Mesenchymal stem cell (in vitro differentiated cells and primary cell): ENCODE measurements at regions not wholly inside any gene's neighbourhood (a gene's known extent, or its start where the extent isn't known, plus 50 kb on each side); places are given as distances from the start of the nearest gene placed in this dataset.

ENCODE experiments used
- DNase-seq: peaks from one replicate; pipeline ENCODE4 v3.0.0-alpha.2; 2013
- H2AFZ ChIP-seq: one replicate; pipeline ENCODE4 v1.6.1; 2013; ENCODE audit warnings: low read depth, mild to moderate bottlenecking, control low read depth, inconsistent platforms, low read length, moderate library complexity
- H2AK5ac ChIP-seq: 2 replicates; pipeline ENCODE4 v1.6.1; 2013; ENCODE audit warnings: low read length, moderate library complexity, mild to moderate bottlenecking, inconsistent platforms; ENCODE audit not compliant: severe bottlenecking
- H2BK120ac ChIP-seq: one replicate; pipeline ENCODE4 v1.6.1; 2013; ENCODE audit warnings: low read depth, mild to moderate bottlenecking, inconsistent platforms, low read length, moderate library complexity
- H2BK12ac ChIP-seq, 2 experiments: one replicate each; pipeline ENCODE4 v1.6.1; 2013; ENCODE audit warnings: inconsistent platforms in 2 of 2, low read length in 2 of 2, mild to moderate bottlenecking in 2 of 2, moderate library complexity in 2 of 2, control low read depth in 1 of 2
- H2BK15ac ChIP-seq: one replicate; pipeline ENCODE4 v1.6.1; 2013; ENCODE audit warnings: mild to moderate bottlenecking, low read depth, inconsistent platforms; ENCODE audit not compliant: poor library complexity, severe bottlenecking
- H2BK5ac ChIP-seq: 2 replicates; pipeline ENCODE4 v1.6.1; 2013; ENCODE audit warnings: low read depth, mild to moderate bottlenecking, low read length, control low read depth, inconsistent platforms; ENCODE audit not compliant: poor library complexity, severe bottlenecking
- H3K14ac ChIP-seq, 2 experiments: one replicate each; pipeline ENCODE4 v1.6.1; 2013; ENCODE audit warnings: inconsistent platforms in 2 of 2, low read length in 2 of 2, control low read depth in 1 of 2, mild to moderate bottlenecking in 1 of 2, moderate library complexity in 1 of 2
- H3K18ac ChIP-seq, 2 experiments: one replicate each; pipeline ENCODE4 v1.6.1; 2013; ENCODE audit warnings: inconsistent platforms in 2 of 2, low read length in 2 of 2, control low read depth in 1 of 2, low read depth in 1 of 2, mild to moderate bottlenecking in 1 of 2
- H3K23ac ChIP-seq, 2 experiments: one replicate each; pipeline ENCODE4 v1.6.1; 2013; ENCODE audit warnings: inconsistent platforms in 2 of 2, low read length in 2 of 2, mild to moderate bottlenecking in 2 of 2, moderate library complexity in 2 of 2, control low read depth in 1 of 2
- H3K27ac ChIP-seq: 2 replicates; pipeline ENCODE4 v1.5.1; 2013; ENCODE audit warnings: mild to moderate bottlenecking, moderate library complexity, low read length, control low read depth, inconsistent platforms; ENCODE audit not compliant: poor library complexity, severe bottlenecking
- H3K27me3 ChIP-seq, 2 experiments: 2 replicates each; pipeline versions ENCODE4 v1.6.1 to v1.7.0; 2013; ENCODE audit warnings: low read length in 2 of 2, mild to moderate bottlenecking in 2 of 2, moderate library complexity in 2 of 2, control low read depth in 1 of 2, inconsistent platforms in 1 of 2; ENCODE audit not compliant: control insufficient read depth in 1 of 2, insufficient read depth in 1 of 2
- H3K36me3 ChIP-seq, 2 experiments: 2 replicates each; pipeline versions ENCODE4 v1.6.1 to v1.7.0; 2013; ENCODE audit warnings: low read length in 2 of 2, control low read depth in 1 of 2, inconsistent platforms in 1 of 2, low read depth in 1 of 2, mild to moderate bottlenecking in 1 of 2; ENCODE audit not compliant: insufficient read depth in 2 of 2, control insufficient read depth in 1 of 2
- H3K4ac ChIP-seq, 2 experiments: one replicate each; pipeline ENCODE4 v1.6.1; 2013; ENCODE audit warnings: inconsistent platforms in 2 of 2, low read length in 2 of 2, mild to moderate bottlenecking in 2 of 2, moderate library complexity in 2 of 2, control low read depth in 1 of 2, low read depth in 1 of 2
- H3K4me1 ChIP-seq: 2 replicates; pipeline ENCODE4 v1.6.1; 2013; ENCODE audit warnings: low read depth, low read length, control low read depth; ENCODE audit not compliant: control insufficient read depth, insufficient read depth
- H3K4me2 ChIP-seq: 2 replicates; pipeline ENCODE4 v1.6.1; 2013; ENCODE audit warnings: low read length, mild to moderate bottlenecking, inconsistent platforms; ENCODE audit not compliant: poor library complexity, severe bottlenecking
- H3K4me3 ChIP-seq, 2 experiments: 2 replicates each; pipeline versions ENCODE4 v1.5.1 to v1.7.0; 2013; ENCODE audit warnings: low read length in 2 of 2, mild to moderate bottlenecking in 2 of 2, control low read depth in 1 of 2, low read depth in 1 of 2; ENCODE audit not compliant: insufficient read depth in 1 of 2
- H3K79me1 ChIP-seq: replicated peaks from 2 replicates; pipeline ENCODE4 v1.6.1; 2013; ENCODE audit warnings: mild to moderate bottlenecking, control low read depth, low read length, inconsistent platforms; ENCODE audit not compliant: poor library complexity, severe bottlenecking
- H3K9ac ChIP-seq: 2 replicates; pipeline ENCODE4 v1.7.0; 2013; ENCODE audit warnings: mild to moderate bottlenecking, low read length, moderate library complexity
- H3K9me3 ChIP-seq: 2 replicates; pipeline ENCODE4 v1.7.0; 2013; ENCODE audit warnings: mild to moderate bottlenecking, low read length; ENCODE audit not compliant: control insufficient read depth
- H4K8ac ChIP-seq: one replicate; pipeline ENCODE4 v1.6.1; 2013; ENCODE audit warnings: inconsistent platforms, mild to moderate bottlenecking, low read length, moderate library complexity
- H4K91ac ChIP-seq: one replicate; pipeline ENCODE4 v1.6.1; 2013; ENCODE audit warnings: mild to moderate bottlenecking, low read length, inconsistent platforms
- WGBS: methylation state at CpG from one replicate; pipeline ENCODE4 v1.1.7; 2013; ENCODE audit warnings: mixed read lengths; 5-methylcytosine and 5-hydroxymethylcytosine counted together

DNA sequence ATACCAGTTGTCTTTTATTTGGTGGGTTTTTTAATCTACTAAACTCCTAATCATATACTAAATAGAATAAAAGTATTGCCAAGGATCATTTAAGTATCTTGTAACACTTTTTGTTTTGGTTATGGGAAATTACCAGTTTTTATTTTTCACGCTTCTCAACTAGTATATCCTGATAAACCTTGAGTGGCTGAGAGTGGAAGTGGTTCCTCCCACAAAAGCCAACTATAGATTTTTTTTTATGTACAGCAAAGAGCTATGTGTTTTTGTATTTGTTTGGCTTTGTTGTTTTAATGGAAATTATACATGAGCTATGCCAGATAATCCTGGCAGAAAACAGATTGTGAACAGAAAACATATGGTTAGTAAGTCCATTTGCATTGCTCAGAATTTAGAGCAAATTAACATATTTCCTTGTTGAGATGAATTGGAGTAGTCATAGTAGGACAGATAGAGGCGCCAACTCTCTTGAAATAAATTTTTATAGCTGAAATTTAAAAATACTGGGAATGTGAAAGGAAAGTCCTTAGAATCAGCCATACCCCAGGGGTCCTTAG, 60.9 kb upstream of the PSMA6 start:
- Histone ChIP-seq H3K9me3 (no peaks in the 10 kb centered on the region), H3K4me3 (no peak overlapping the region), H3K27ac (no peak overlapping the region), H3K4me1 (no peaks in the 10 kb centered on the region), H3K23ac (no peak overlapping the region), H3K27me3 (no peaks in the 10 kb centered on the region), H3K14ac (no peak overlapping the region), H2BK15ac (no peak overlapping the region), H4K8ac (no peak overlapping the region), H3K36me3 (no peaks in the 10 kb centered on the region), H4K91ac (no peak overlapping the region), H3K9ac (no peak overlapping the region), H2AK5ac (no peak overlapping the region), H2BK12ac (no peak overlapping the region), H3K79me1 (peaks cover 7% of the 10 kb centered on the region), H2BK5ac (no peak overlapping the region), H2AFZ (no peak overlapping the region), H3K18ac (no peak overlapping the region), H3K4ac (no peak overlapping the region), H2BK120ac (no peak overlapping the region), H3K4me2 (no peak overlapping the region)
- DNase-seq = no peak
- WGBS = 100% methylated on average over 2 of the region's 2 CpGs

DNA sequence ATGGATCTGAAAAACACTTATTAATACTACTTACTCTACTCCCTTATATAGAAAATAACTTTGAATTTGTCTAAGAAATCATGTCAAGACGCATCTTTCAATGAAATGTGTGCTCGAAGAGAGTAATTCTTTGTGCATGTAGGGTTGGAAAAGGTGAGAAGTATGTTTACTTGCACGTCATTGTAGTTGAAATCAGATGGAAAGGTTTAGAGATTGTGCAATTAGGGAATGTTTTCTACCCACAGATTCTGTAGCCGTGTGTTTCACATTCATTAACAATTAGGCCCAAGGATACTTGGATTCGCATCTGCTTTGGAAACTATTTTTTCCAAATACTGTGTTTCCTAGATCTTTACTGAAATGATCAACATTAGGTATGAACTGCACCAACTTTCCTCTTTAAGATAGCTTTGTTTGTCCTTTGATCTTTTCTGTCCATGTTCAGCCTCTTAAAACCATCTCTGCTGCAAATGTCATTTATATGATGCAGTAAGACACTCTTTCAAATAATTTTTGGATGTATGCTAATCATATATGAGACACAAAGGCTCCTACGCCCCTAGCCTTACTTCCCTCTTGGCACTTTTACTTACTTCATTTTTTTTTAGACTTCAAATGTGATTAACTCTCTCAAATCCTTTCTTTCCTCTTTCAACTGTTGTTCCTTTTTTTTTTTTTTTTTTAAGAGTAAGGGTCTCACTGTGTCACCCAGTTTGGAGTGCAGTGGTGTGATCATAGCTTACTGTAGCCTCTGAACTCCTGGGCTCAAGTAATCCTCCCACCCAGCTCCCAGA, 58.0 kb upstream of the PSMA6 start:
- no peak overlapping the region for H4K8ac ChIP-seq
- no peak overlapping the region for H3K4me3 ChIP-seq
- H3K4ac ChIP-seq = no peak overlapping the region
- H3K79me1 ChIP-seq = peaks cover 6% of the 10 kb centered on the region
- no peak overlapping the region for H3K14ac ChIP-seq
- no peak overlapping the region for H2BK120ac ChIP-seq
- peak; percentile 58 for DNase-seq
- H4K91ac ChIP-seq = no peak overlapping the region
- H3K36me3 ChIP-seq = no peaks in the 10 kb centered on the region
- no peak overlapping the region for H2AFZ ChIP-seq
- no peaks in the 10 kb centered on the region for H3K4me1 ChIP-seq
- H2BK15ac ChIP-seq = no peak overlapping the region
- H2BK5ac ChIP-seq = no peak overlapping the region
- 93% methylated on average over 6 of the region's 6 CpGs for WGBS
- H3K18ac ChIP-seq = no peak overlapping the region
- H3K9ac ChIP-seq = no peak overlapping the region
- no peaks in the 10 kb centered on the region for H3K27me3 ChIP-seq
- no peak overlapping the region for H3K27ac ChIP-seq
- H3K4me2 ChIP-seq = no peak overlapping the region
- no peak overlapping the region for H2AK5ac ChIP-seq
- H2BK12ac ChIP-seq = no peak overlapping the region
- H3K23ac ChIP-seq = no peak overlapping the region
- no peaks in the 10 kb centered on the region for H3K9me3 ChIP-seq

DNA sequence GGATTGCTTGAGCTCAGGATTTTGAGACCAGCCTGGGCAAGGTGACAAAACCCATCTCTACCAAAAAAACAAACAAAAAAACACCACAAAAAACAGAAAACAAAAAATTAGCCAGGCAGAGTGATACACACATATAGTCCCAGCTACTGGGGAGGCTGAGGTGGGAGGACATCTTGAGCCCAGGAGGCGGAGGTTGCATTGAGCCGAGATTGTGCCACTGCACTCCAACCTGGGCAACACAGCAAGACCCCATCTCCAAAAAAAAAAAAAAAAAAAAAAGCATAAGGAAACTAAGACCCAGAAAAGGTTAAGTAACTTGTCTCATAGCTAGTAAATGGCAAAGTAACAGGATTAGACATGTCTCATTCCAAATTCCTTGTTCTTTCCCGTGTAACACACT, 56.3 kb upstream of the PSMA6 start:
- H2AFZ ChIP-seq = no peak overlapping the region

DNA sequence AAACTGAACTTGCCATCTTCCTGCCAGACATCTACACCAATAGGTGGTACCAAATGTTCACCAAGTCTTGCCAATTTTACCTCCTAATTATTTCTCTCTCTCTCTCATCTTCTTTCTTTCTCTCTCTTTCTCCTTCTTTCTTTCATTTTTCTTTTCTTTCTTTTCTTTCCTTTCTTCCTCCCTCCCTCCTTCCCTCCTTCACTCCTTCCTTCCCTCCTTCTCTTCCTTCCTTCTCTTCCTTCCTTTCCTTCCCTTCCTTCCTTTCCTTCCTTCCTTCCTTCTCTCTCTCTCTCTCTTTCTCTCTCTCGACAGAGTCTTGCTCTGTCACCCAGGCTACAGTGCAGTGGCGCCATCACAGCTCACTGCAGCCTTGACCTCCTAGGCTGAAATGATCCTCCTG, 55.4 kb upstream of the PSMA6 start:
- H3K27me3 ChIP-seq = no peaks in the 10 kb centered on the region
- H2BK120ac ChIP-seq = no peak overlapping the region
- no peaks in the 10 kb centered on the region for H3K4me1 ChIP-seq
- H2AFZ ChIP-seq = no peak overlapping the region
- no peak overlapping the region for H3K4ac ChIP-seq
- DNase-seq = no peak
- no peak overlapping the region for H3K27ac ChIP-seq
- H3K36me3 ChIP-seq = no peaks in the 10 kb centered on the region
- H3K79me1 ChIP-seq = peaks cover 8% of the 10 kb centered on the region
- no peaks in the 10 kb centered on the region for H3K9me3 ChIP-seq
- H3K9ac ChIP-seq = no peak overlapping the region
- no peak overlapping the region for H3K14ac ChIP-seq
- 95% methylated on average over 2 of the region's 2 CpGs for WGBS
- no peak overlapping the region for H2BK5ac ChIP-seq
- H3K4me2 ChIP-seq = no peak overlapping the region
- no peak overlapping the region for H4K91ac ChIP-seq
- no peak overlapping the region for H2BK15ac ChIP-seq
- H3K23ac ChIP-seq = no peak overlapping the region
- H2AK5ac ChIP-seq = no peak overlapping the region
- H2BK12ac ChIP-seq = no peak overlapping the region
- H3K18ac ChIP-seq = no peak overlapping the region
- no peak overlapping the region for H3K4me3 ChIP-seq
- H4K8ac ChIP-seq = no peak overlapping the region

More for the DNA sequence above, 56.3 kb upstream of the PSMA6 start:
- Histone ChIP-seq H2BK12ac (no peak overlapping the region), H3K36me3 (no peaks in the 10 kb centered on the region), H4K91ac (no peak overlapping the region), H2BK5ac (no peak overlapping the region), H2AK5ac (no peak overlapping the region), H3K4ac (no peak overlapping the region), H3K4me2 (no peak overlapping the region), H4K8ac (no peak overlapping the region), H3K4me3 (no peak overlapping the region), H2BK120ac (no peak overlapping the region), H3K79me1 (peaks cover 9% of the 10 kb centered on the region), H3K27ac (no peak overlapping the region), H2BK15ac (no peak overlapping the region), H3K9me3 (no peaks in the 10 kb centered on the region), H3K27me3 (no peaks in the 10 kb centered on the region), H3K9ac (no peak overlapping the region), H3K18ac (no peak overlapping the region), H3K14ac (no peak overlapping the region), H3K23ac (no peak overlapping the region), H3K4me1 (no peaks in the 10 kb centered on the region)
- WGBS = 100% methylated on average over 1 of the region's 3 CpGs
- no peak for DNase-seq
